Upper lobe of left lung (tissue), 6 donors: ENCODE measurements at regions not wholly inside any gene's neighbourhood (a gene's known extent, or its start where the extent isn't known, plus 50 kb on each side); places are given as distances from the start of the nearest gene placed in this dataset.

Experiments
- ATAC-seq, 2 donors: fragments of 200-7000 bp; cut with Tn5 transposase; one replicate each; pipeline ENCODE4 v1.9.1; 2022; ENCODE audit warnings: mild to moderate bottlenecking in 2 of 2, moderate library complexity in 2 of 2; ENCODE audit not compliant: low FRiP score in 2 of 2
- DNase-seq, 2 donors: peaks; one replicate each; pipeline ENCODE4 v3.0.0-alpha.2; 2019 to 2020
- H3K27ac ChIP-seq, 4 donors: fragments of 200-600 bp; sonication (generic); one replicate each; pipeline ENCODE4 v1.5.1; 2016 to 2019
- H3K27me3 ChIP-seq, 4 donors: fragments of 200-600 bp; sonication (generic); one replicate each; pipeline ENCODE4 v1.5.1; 2017 to 2019
- H3K36me3 ChIP-seq, 4 donors: fragments of 200-600 bp; sonication (generic); one replicate each; pipeline ENCODE4 v1.5.1; 2016 to 2019
- H3K4me1 ChIP-seq, 4 donors: fragments of 200-600 bp; sonication (generic); one replicate each; pipeline ENCODE4 v1.5.1; 2018 to 2019
- H3K4me3 ChIP-seq, 4 donors: fragments of 200-600 bp; sonication (generic); one replicate each; pipeline ENCODE4 v1.5.1; 2017 to 2019; ENCODE audit warnings: mild to moderate bottlenecking in 2 of 4, moderate library complexity in 1 of 4
- H3K9me3 ChIP-seq, 4 donors: fragments of 200-600 bp; sonication (generic); one replicate each; pipeline ENCODE4 v1.5.1; 2018 to 2019
- CTCF ChIP-seq, 6 experiments: fragments of 450-650 bp in 4 of 6; fragments of 200-600 bp in 2 of 6; sonication (generic) in 2 of 6; IDR thresholded peaks; one replicate each; pipeline ENCODE4 v1.5.1; 2016 to 2019; ENCODE audit warnings: antibody characterized with exemption in 6 of 6
- EP300 ChIP-seq, 4 donors: sonication (generic); formaldehyde crosslinking; IDR thresholded peaks; one replicate each; pipeline ENCODE4 v1.5.1; 2017; ENCODE audit warnings: antibody characterized with exemption in 4 of 4, control low read depth in 2 of 4
- POLR2A ChIP-seq, 4 donors: fragments of 450-650 bp; IDR thresholded peaks; one replicate each; pipeline ENCODE4 v1.5.1; 2016 to 2017; ENCODE audit warnings: antibody characterized with exemption in 4 of 4, mild to moderate bottlenecking in 2 of 4
- POLR2AphosphoS5 ChIP-seq, 2 donors: sonication (generic); formaldehyde crosslinking; IDR thresholded peaks; one replicate each; pipeline ENCODE4 v1.5.1; 2017; ENCODE audit warnings: antibody characterized with exemption in 2 of 2
- WGBS, 2 donors: methylation state at CpG; one replicate each; pipeline ENCODE4 v1.1.5; 2017 to 2018; 5-methylcytosine and 5-hydroxymethylcytosine counted together
- donor health status: DM: no; HTN: no; CAD: no; lungs with moderate emphysema.
- donor health status: DM: no; HTN: yes; CAD: no; lungs with severe emphysema.

- DNase-seq: no peak
Observed at GRCh38 chr4:89665662-89666061, 171.3 kb downstream of the SNCA start.

GRCh38 chr4:89664521-89664920 lies 172.4 kb downstream of the SNCA start:
- no peaks in the 10 kb centered on the region for H3K27me3 ChIP-seq
- DNase-seq (no peak), ATAC-seq (no peak)
- H3K36me3 ChIP-seq: no peaks in the 10 kb centered on the region
- H3K4me3 ChIP-seq: no peak overlapping the region
- no peak for TF ChIP-seq CTCF (IDR thresholded peaks at IDR 0.05)
- no peak for TF ChIP-seq POLR2AphosphoS5 (IDR thresholded peaks at IDR 0.05)
- H3K4me1 ChIP-seq: no peaks in the 10 kb centered on the region
- no peaks in the 10 kb centered on the region for H3K9me3 ChIP-seq
- H3K27ac ChIP-seq: no peak overlapping the region

More at GRCh38 chr4:89665662-89666061, 171.3 kb downstream of the SNCA start:
- H3K9me3 ChIP-seq: no peaks in the 10 kb centered on the region
- no peaks in the 10 kb centered on the region for H3K36me3 ChIP-seq
- TF ChIP-seq POLR2A (IDR thresholded peaks at IDR 0.05) (no peak), EP300 (IDR thresholded peaks at IDR 0.05) (no peak), CTCF (IDR thresholded peaks at IDR 0.05) (no peak), POLR2AphosphoS5 (IDR thresholded peaks at IDR 0.05) (no peak)
- ATAC-seq: no peak
- H3K4me1 ChIP-seq: no peaks in the 10 kb centered on the region
- H3K4me3 ChIP-seq: no peak overlapping the region
- WGBS, 2 donors: 84 to 91% methylated on average over 3 of the region's 3 CpGs
- H3K27ac ChIP-seq: no peak overlapping the region
- no peaks in the 10 kb centered on the region for H3K27me3 ChIP-seq

- H3K4me3 ChIP-seq: no peak overlapping the region
- WGBS, 2 donors: 56 to 62% methylated on average over 3 of the region's 3 CpGs
- no peak for ATAC-seq
- H3K9me3 ChIP-seq: no peaks in the 10 kb centered on the region
- no peaks in the 10 kb centered on the region for H3K36me3 ChIP-seq
- TF ChIP-seq POLR2A (IDR thresholded peaks at IDR 0.05): no peak
- no peak for TF ChIP-seq EP300 (IDR thresholded peaks at IDR 0.05)
- TF ChIP-seq CTCF (IDR thresholded peaks at IDR 0.05): no peak
- H3K27me3 ChIP-seq: no peaks in the 10 kb centered on the region
- no peaks in the 10 kb centered on the region for H3K4me1 ChIP-seq
- DNase-seq: no peak
- no peak overlapping the region for H3K27ac ChIP-seq
Observed at GRCh38 chr4:89661173-89661899, 175.6 kb downstream of the SNCA start.

- 88 to 89% methylated on average over 4 of the region's 4 CpGs for WGBS, 2 donors
Observed at GRCh38 chr4:89660444-89661172, 176.4 kb downstream of the SNCA start.

More at GRCh38 chr4:89660444-89661172, 176.4 kb downstream of the SNCA start:
- no peak for DNase-seq
- no peaks in the 10 kb centered on the region for H3K4me1 ChIP-seq
- no peak overlapping the region for H3K4me3 ChIP-seq
- no peaks in the 10 kb centered on the region for H3K9me3 ChIP-seq
- no peak for ATAC-seq
- no peak overlapping the region for H3K27ac ChIP-seq
- H3K27me3 ChIP-seq: no peaks in the 10 kb centered on the region
- H3K36me3 ChIP-seq: no peaks in the 10 kb centered on the region
- no peak for TF ChIP-seq CTCF (IDR thresholded peaks at IDR 0.05)
- no peak for TF ChIP-seq POLR2A (IDR thresholded peaks at IDR 0.05)
- no peak for TF ChIP-seq EP300 (IDR thresholded peaks at IDR 0.05)
- no peak for TF ChIP-seq POLR2AphosphoS5 (IDR thresholded peaks at IDR 0.05)
